ENCODE measurements at regions not wholly inside any gene's neighbourhood (a gene's known extent, or its start where the extent isn't known, plus 50 kb on each side); places are given as distances from the start of the nearest gene placed in this dataset.

DNA sequence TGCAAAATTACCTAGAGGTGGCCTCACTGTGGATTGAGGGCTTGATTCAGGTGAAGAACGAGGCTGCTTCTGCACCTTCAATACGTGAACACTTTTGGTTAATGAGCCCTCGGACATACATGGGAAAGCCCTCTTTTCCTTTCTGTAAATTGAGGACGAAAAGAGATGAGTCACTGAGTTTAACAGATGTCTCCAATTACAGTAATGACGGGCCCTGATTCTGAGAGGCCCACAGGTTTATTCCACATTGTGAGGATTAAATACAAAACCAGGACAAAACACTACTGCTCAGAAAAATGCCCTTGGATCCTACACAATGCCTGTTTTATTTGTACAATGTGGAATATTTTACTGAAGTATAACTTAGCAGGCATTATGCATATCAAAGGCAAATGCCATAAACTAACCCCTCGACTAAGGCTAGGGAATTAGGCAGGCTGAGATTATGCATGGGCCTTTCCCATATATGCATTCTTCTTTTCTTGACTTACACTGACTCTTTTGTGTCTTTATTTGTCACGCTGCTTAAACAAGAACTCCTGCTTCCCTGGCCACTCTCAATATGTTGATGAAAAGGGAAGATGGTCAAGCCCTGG, 819.9 kb downstream of the OLFM4 start:
- TF ChIP-seq POLR2A (IDR thresholded peaks at IDR 0.05; ENCODE audit: low read depth, low read length) (no peak), POLR2AphosphoS5 (IDR thresholded peaks at IDR 0.05; ENCODE audit: insufficient read depth, low read depth, low read length) (no peak), EZH2 (IDR thresholded peaks at IDR 0.05; ENCODE audit: borderline replicate concordance, low read depth, low read length, severe bottlenecking) (no peak), GATA2 (IDR thresholded peaks at IDR 0.05; ENCODE audit: insufficient read depth, insufficient read length, low read depth, low read length) (no peak), FOS (IDR thresholded peaks at IDR 0.05; ENCODE audit: borderline replicate concordance, insufficient read depth, low read length) (no peak), MYC (IDR thresholded peaks at IDR 0.05; ENCODE audit: low read depth, low read length) (no peak), JUN (IDR thresholded peaks at IDR 0.05; ENCODE audit: borderline replicate concordance, insufficient read depth, insufficient read length, low read depth) (no peak)
- TF ChIP-seq, protein P1, sequence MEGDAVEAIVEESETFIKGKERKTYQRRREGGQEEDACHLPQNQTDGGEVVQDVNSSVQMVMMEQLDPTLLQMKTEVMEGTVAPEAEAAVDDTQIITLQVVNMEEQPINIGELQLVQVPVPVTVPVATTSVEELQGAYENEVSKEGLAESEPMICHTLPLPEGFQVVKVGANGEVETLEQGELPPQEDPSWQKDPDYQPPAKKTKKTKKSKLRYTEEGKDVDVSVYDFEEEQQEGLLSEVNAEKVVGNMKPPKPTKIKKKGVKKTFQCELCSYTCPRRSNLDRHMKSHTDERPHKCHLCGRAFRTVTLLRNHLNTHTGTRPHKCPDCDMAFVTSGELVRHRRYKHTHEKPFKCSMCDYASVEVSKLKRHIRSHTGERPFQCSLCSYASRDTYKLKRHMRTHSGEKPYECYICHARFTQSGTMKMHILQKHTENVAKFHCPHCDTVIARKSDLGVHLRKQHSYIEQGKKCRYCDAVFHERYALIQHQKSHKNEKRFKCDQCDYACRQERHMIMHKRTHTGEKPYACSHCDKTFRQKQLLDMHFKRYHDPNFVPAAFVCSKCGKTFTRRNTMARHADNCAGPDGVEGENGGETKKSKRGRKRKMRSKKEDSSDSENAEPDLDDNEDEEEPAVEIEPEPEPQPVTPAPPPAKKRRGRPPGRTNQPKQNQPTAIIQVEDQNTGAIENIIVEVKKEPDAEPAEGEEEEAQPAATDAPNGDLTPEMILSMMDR (IDR thresholded peaks at IDR 0.05; ENCODE audit: extremely low read depth in 1 of 2, insufficient read depth in 1 of 2, low read depth in 1 of 2, low read length in 2 of 2), result no peak
- TF ChIP-seq, protein P2, sequence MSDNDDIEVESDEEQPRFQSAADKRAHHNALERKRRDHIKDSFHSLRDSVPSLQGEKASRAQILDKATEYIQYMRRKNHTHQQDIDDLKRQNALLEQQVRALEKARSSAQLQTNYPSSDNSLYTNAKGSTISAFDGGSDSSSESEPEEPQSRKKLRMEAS (IDR thresholded peaks at IDR 0.05; ENCODE audit: insufficient read depth, insufficient read length), result no peak
